ENCODE measurements at regions not wholly inside any gene's neighbourhood (a gene's known extent, or its start where the extent isn't known, plus 50 kb on each side); places are given as distances from the start of the nearest gene placed in this dataset.
A peak's percentile ranks its signal among the peaks of the same experiment; 100 is the strongest.

DNA sequence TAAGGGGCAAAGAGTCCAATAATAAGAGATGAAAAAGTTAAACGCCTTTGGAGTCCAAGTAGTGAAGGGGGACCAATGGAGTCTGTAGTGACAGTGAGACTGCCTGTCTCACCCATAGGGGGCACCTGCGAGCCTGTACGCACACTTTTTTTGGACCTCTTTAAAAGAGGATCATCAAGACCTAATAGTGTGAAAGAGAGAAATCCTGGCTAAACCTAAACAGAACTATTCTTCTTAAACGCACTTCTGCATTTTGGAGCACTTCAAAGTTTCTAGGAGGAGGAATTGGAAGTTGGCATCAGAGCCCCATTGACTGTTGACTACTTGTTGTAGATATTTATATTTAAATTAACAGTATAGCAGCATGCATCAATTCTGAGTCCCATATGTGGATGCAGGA, 636.1 kb upstream of the KLF4 start:
- TF ChIP-seq, protein P1, sequence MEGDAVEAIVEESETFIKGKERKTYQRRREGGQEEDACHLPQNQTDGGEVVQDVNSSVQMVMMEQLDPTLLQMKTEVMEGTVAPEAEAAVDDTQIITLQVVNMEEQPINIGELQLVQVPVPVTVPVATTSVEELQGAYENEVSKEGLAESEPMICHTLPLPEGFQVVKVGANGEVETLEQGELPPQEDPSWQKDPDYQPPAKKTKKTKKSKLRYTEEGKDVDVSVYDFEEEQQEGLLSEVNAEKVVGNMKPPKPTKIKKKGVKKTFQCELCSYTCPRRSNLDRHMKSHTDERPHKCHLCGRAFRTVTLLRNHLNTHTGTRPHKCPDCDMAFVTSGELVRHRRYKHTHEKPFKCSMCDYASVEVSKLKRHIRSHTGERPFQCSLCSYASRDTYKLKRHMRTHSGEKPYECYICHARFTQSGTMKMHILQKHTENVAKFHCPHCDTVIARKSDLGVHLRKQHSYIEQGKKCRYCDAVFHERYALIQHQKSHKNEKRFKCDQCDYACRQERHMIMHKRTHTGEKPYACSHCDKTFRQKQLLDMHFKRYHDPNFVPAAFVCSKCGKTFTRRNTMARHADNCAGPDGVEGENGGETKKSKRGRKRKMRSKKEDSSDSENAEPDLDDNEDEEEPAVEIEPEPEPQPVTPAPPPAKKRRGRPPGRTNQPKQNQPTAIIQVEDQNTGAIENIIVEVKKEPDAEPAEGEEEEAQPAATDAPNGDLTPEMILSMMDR (conservative IDR thresholded peaks at IDR 0.05; ENCODE audit: low read length) = peak; percentile 47
- TF ChIP-seq EZH2phosphoT487 (IDR thresholded peaks at IDR 0.05; ENCODE audit: borderline replicate concordance) = no peak

Data from Loucy (cell line).